GM23248 (cell line): ENCODE measurements at regions not wholly inside any gene's neighbourhood (a gene's known extent, or its start where the extent isn't known, plus 50 kb on each side); places are given as distances from the start of the nearest gene placed in this dataset.
"Not testable (repeated sequence)": the region's sequence is repeated elsewhere in the genome, so short reads cannot be mapped to it uniquely, and the experiment has no call there.

Experiments used
- EZH2 ChIP-seq: fragments of 200-600 bp; sonication (generic); IDR thresholded peaks from 2 replicates; pipeline ENCODE4 v1.6.1; 2018; ENCODE audit warnings: antibody characterized with exemption, mild to moderate bottlenecking; ENCODE audit not compliant: insufficient read depth, poor library complexity, severe bottlenecking
- EZH2phosphoT487 ChIP-seq: fragments of 200-600 bp; sonication (generic); IDR thresholded peaks from 2 replicates; pipeline ENCODE4 v1.6.1; 2018; ENCODE audit warnings: antibody characterized with exemption, moderate library complexity, mild to moderate bottlenecking, low read depth; ENCODE audit not compliant: insufficient read depth

DNA sequence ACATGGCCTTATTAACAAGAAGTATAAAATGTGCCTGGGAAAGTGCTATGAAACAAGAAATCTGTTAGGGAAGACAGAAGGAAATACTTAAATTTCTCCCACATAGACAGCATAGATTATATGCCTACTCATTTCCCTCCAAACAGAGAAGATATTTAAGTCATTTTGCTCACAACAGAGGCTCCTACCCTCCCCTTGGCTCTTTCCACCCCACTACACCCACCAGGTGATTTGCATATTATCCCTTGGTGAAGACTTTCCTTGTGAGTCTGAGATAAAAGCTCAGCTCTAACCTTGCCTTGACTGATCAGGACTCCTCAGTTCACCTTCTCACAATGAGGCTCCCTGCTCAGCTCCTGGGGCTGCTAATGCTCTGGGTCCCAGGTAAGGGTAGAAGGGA lies 1245.1 kb downstream of the RPIA start:
- TF ChIP-seq EZH2, EZH2phosphoT487: not testable (repeated sequence)
